ENCODE measurements at regions not wholly inside any gene's neighbourhood (a gene's known extent, or its start where the extent isn't known, plus 50 kb on each side); places are given as distances from the start of the nearest gene placed in this dataset.
"Not testable (repeated sequence)": the region's sequence is repeated elsewhere in the genome, so short reads cannot be mapped to it uniquely, and the experiment has no call there.

GRCh38 chr6:18527836-18528743, 140.9 kb downstream of the RNF144B start:
- no peak overlapping the region for H3K4me3 Mint-ChIP-seq
- peaks cover 11% of the 10 kb centered on the region for H3K27me3 Mint-ChIP-seq
- H3K9me3 Mint-ChIP-seq: no peaks in the 10 kb centered on the region
- H3K36me3 Mint-ChIP-seq: no peaks in the 10 kb centered on the region
- no peak for DNase-seq
- H3K27ac Mint-ChIP-seq: no peak overlapping the region
- H3K4me1 Mint-ChIP-seq: no peaks in the 10 kb centered on the region

- no peak overlapping the region for H3K4me3 Mint-ChIP-seq
- H3K27me3 Mint-ChIP-seq: peaks cover 21% of the 10 kb centered on the region
- no peaks in the 10 kb centered on the region for H3K36me3 Mint-ChIP-seq
- H3K9me3 Mint-ChIP-seq: no peaks in the 10 kb centered on the region
- no peak for DNase-seq
- no peak overlapping the region for H3K27ac Mint-ChIP-seq
- H3K4me1 Mint-ChIP-seq: no peaks in the 10 kb centered on the region
These were observed 143.1 kb downstream of the RNF144B start for GRCh38 chr6:18530201-18530600.

GRCh38 chr6:18532139-18532538, 145.0 kb downstream of the RNF144B start:
- Mint-ChIP-seq H3K4me3 (no peak overlapping the region), H3K27ac (no peak overlapping the region), H3K27me3 (peaks cover 29% of the 10 kb centered on the region), H3K36me3 (no peaks in the 10 kb centered on the region), H3K9me3 (no peaks in the 10 kb centered on the region), H3K4me1 (no peaks in the 10 kb centered on the region)
- DNase-seq: no peak

GRCh38 chr6:18533793-18534192, 146.6 kb downstream of the RNF144B start:
- Mint-ChIP-seq H3K27ac (no peak overlapping the region), H3K36me3 (no peaks in the 10 kb centered on the region), H3K27me3 (peaks cover 29% of the 10 kb centered on the region), H3K4me1 (no peaks in the 10 kb centered on the region), H3K4me3 (no peak overlapping the region), H3K9me3 (no peaks in the 10 kb centered on the region)
- DNase-seq: no peak

GRCh38 chr6:18536591-18537055, 149.5 kb downstream of the RNF144B start:
- Mint-ChIP-seq H3K27ac (no peak overlapping the region), H3K27me3 (peaks cover 40% of the 10 kb centered on the region), H3K36me3 (no peaks in the 10 kb centered on the region), H3K4me3 (no peak overlapping the region), H3K9me3 (no peaks in the 10 kb centered on the region), H3K4me1 (no peaks in the 10 kb centered on the region)
- no peak for DNase-seq

GRCh38 chr6:18538315-18538714, 151.2 kb downstream of the RNF144B start:
- Mint-ChIP-seq H3K4me3 (no peak overlapping the region), H3K4me1 (no peaks in the 10 kb centered on the region), H3K27ac (no peak overlapping the region), H3K36me3 (no peaks in the 10 kb centered on the region), H3K27me3 (peaks cover 34% of the 10 kb centered on the region), H3K9me3 (peaks cover 1% of the 10 kb centered on the region)
- no peak for DNase-seq

GRCh38 chr6:18543051-18543450, 155.9 kb downstream of the RNF144B start:
- Mint-ChIP-seq H3K36me3 (no peaks in the 10 kb centered on the region), H3K4me3 (no peak overlapping the region), H3K4me1 (no peaks in the 10 kb centered on the region), H3K27me3 (peaks cover 17% of the 10 kb centered on the region), H3K27ac (no peak overlapping the region), H3K9me3 (peaks cover 19% of the 10 kb centered on the region)
- no peak for DNase-seq

GRCh38 chr6:18545142-18545541, 158.0 kb downstream of the RNF144B start:
- H3K4me3 Mint-ChIP-seq, DNase-seq, H3K27ac Mint-ChIP-seq, H3K4me1 Mint-ChIP-seq, H3K36me3 Mint-ChIP-seq: not testable (repeated sequence)
- H3K27me3 Mint-ChIP-seq: peaks cover 16% of the 10 kb centered on the region
- peaks cover 19% of the 10 kb centered on the region for H3K9me3 Mint-ChIP-seq

- peaks cover 15% of the 10 kb centered on the region for H3K27me3 Mint-ChIP-seq
- no peaks in the 10 kb centered on the region for H3K36me3 Mint-ChIP-seq
- H3K4me1 Mint-ChIP-seq: no peaks in the 10 kb centered on the region
- H3K4me3 Mint-ChIP-seq: no peak overlapping the region
- DNase-seq: no peak
- no peak overlapping the region for H3K27ac Mint-ChIP-seq
- H3K9me3 Mint-ChIP-seq: peaks cover 19% of the 10 kb centered on the region
These were observed 158.6 kb downstream of the RNF144B start for GRCh38 chr6:18545726-18546125.

- Mint-ChIP-seq H3K27me3 (peaks cover 23% of the 10 kb centered on the region), H3K9me3 (peaks cover 5% of the 10 kb centered on the region), H3K4me1 (no peaks in the 10 kb centered on the region), H3K27ac (no peak overlapping the region), H3K36me3 (no peaks in the 10 kb centered on the region), H3K4me3 (no peak overlapping the region)
- DNase-seq: no peak
These were observed 163.0 kb downstream of the RNF144B start for GRCh38 chr6:18550119-18550518.

GRCh38 chr6:18551228-18551627, 164.1 kb downstream of the RNF144B start:
- no peak for DNase-seq
- no peaks in the 10 kb centered on the region for H3K36me3 Mint-ChIP-seq
- no peaks in the 10 kb centered on the region for H3K4me1 Mint-ChIP-seq
- no peak overlapping the region for H3K27ac Mint-ChIP-seq
- peaks cover 4% of the 10 kb centered on the region for H3K9me3 Mint-ChIP-seq
- H3K4me3 Mint-ChIP-seq: no peak overlapping the region
- H3K27me3 Mint-ChIP-seq: peaks cover 28% of the 10 kb centered on the region

GRCh38 chr6:18555750-18556149, 168.6 kb downstream of the RNF144B start:
- Mint-ChIP-seq H3K4me3 (no peak overlapping the region), H3K27ac (no peak overlapping the region), H3K27me3 (peaks cover 36% of the 10 kb centered on the region), H3K4me1 (no peaks in the 10 kb centered on the region), H3K36me3 (no peaks in the 10 kb centered on the region), H3K9me3 (no peaks in the 10 kb centered on the region)
- no peak for DNase-seq

GRCh38 chr6:18561037-18561750, 174.0 kb downstream of the RNF144B start:
- no peaks in the 10 kb centered on the region for H3K9me3 Mint-ChIP-seq
- H3K27ac Mint-ChIP-seq: no peak overlapping the region
- no peak overlapping the region for H3K4me3 Mint-ChIP-seq
- no peaks in the 10 kb centered on the region for H3K36me3 Mint-ChIP-seq
- peaks cover 25% of the 10 kb centered on the region for H3K27me3 Mint-ChIP-seq
- no peak for DNase-seq
- H3K4me1 Mint-ChIP-seq: no peaks in the 10 kb centered on the region

- H3K36me3 Mint-ChIP-seq: no peaks in the 10 kb centered on the region
- no peaks in the 10 kb centered on the region for H3K9me3 Mint-ChIP-seq
- DNase-seq: no peak
- no peak overlapping the region for H3K27ac Mint-ChIP-seq
- H3K27me3 Mint-ChIP-seq: peaks cover 28% of the 10 kb centered on the region
- H3K4me3 Mint-ChIP-seq: no peak overlapping the region
- no peaks in the 10 kb centered on the region for H3K4me1 Mint-ChIP-seq
These were observed 175.6 kb downstream of the RNF144B start for GRCh38 chr6:18562726-18563125.

- Mint-ChIP-seq H3K9me3 (no peaks in the 10 kb centered on the region), H3K4me3 (no peak overlapping the region), H3K36me3 (no peaks in the 10 kb centered on the region), H3K27ac (no peak overlapping the region), H3K27me3 (peaks cover 27% of the 10 kb centered on the region), H3K4me1 (no peaks in the 10 kb centered on the region)
- DNase-seq: no peak
These were observed 177.6 kb downstream of the RNF144B start for GRCh38 chr6:18564775-18565174.
